ENCODE measurements at regions not wholly inside any gene's neighbourhood (a gene's known extent, or its start where the extent isn't known, plus 50 kb on each side); places are given as distances from the start of the nearest gene placed in this dataset.

DNA sequence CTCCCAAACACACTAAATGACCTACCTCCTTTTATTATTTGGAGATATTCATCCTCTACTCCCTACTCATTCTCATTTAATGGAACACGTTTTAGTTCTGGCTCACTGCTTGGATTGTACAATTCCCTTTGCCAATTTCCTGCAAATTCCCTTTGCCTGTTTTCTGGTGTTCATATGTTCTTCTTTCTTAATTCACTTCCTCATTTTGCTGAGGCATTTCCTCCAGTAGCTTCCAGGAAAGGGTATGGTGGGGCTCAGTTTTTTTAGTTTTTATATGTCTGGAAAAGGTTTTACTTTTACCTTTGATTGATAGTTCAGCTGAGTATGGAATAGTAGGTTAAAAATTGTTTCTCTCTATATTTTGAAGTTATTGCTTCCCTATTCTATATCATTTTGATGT, 143.6 kb upstream of the GOLIM4 start:
- Histone ChIP-seq H3K4me3 (ENCODE audit: control insufficient read depth in 2 of 3, extremely low read depth in 1 of 3, insufficient read depth in 2 of 3, low read depth in 1 of 3, low read length in 3 of 3) (no peak overlapping the region), H4K20me1 (ENCODE audit: control insufficient read depth, extremely low read depth, insufficient read depth, low read length) (no peaks in the 10 kb centered on the region), H3K9me1 (ENCODE audit: control insufficient read depth, extremely low read depth, insufficient read depth, low read length) (no peaks in the 10 kb centered on the region), H3K36me3 (ENCODE audit: control insufficient read depth in 2 of 2, extremely low read depth in 1 of 2, insufficient read depth in 2 of 2, low read length in 2 of 2) (no peaks in the 10 kb centered on the region), H3K27me3 (ENCODE audit: control insufficient read depth, extremely low read depth, insufficient read depth, low read length) (no peaks in the 10 kb centered on the region), H3K27ac (ENCODE audit: control insufficient read depth, insufficient read depth, low read length) (no peak overlapping the region), H2AFZ (ENCODE audit: control insufficient read depth, low read length) (no peak overlapping the region), H3K79me2 (ENCODE audit: control insufficient read depth, insufficient read depth, low read length) (no peaks in the 10 kb centered on the region), H3K9ac (ENCODE audit: control insufficient read depth, extremely low read depth, insufficient read depth, low read length) (no peak overlapping the region), H3K4me1 (ENCODE audit: control insufficient read depth, extremely low read depth, insufficient read depth, low read length) (no peaks in the 10 kb centered on the region), H3K9me3 (ENCODE audit: control insufficient read depth, low read depth, low read length) (no peaks in the 10 kb centered on the region), H3K4me2 (ENCODE audit: control insufficient read depth, extremely low read depth, insufficient read depth, low read depth, low read length) (no peak overlapping the region)
- TF ChIP-seq CTCF (optimal IDR thresholded peaks at IDR 0.05 in 1 of 3, IDR thresholded peaks at IDR 0.05 in 1 of 3, conservative IDR thresholded peaks at IDR 0.05 in 1 of 3; ENCODE audit: extremely low read depth in 1 of 3, insufficient read depth in 2 of 3, low read length in 3 of 3), result no peak
- no peak for TF ChIP-seq EZH2 (IDR thresholded peaks at IDR 0.05; ENCODE audit: low read length)
- DNase-seq (ENCODE audit: low read depth, low spot score) (no peak), FAIRE-seq (no peak)
- dilution Hi-C loops (cut with MboI; ENCODE audit: extremely low pct_ligation_motif_present, low sequenced_read_pairs), result no loop called here

DNA sequence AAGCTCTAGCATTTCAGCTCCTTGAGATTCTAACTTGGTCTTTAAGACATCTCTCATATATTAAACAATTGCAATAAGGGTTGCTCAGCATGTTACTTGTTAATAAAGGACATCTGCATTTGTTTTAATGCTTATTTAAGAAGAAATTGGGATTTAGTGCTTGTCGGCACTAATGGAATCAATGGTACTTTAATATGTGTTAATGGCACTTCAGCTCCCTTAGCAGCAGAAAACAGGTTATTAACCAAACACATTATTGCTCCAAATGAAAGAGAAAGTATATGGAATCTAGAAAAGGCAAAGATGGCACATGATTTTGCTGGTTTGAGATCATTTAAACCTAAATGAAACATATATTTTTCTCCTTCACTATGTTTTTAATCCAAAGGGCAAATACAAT, 137.3 kb upstream of the GOLIM4 start:
- dilution Hi-C loops (cut with MboI; ENCODE audit: extremely low pct_ligation_motif_present, low sequenced_read_pairs), result no loop called here
- Histone ChIP-seq H3K4me1 (ENCODE audit: control insufficient read depth, extremely low read depth, insufficient read depth, low read length) (no peaks in the 10 kb centered on the region), H3K27ac (ENCODE audit: control insufficient read depth, insufficient read depth, low read length) (no peak overlapping the region), H3K36me3 (ENCODE audit: control insufficient read depth in 2 of 2, extremely low read depth in 1 of 2, insufficient read depth in 2 of 2, low read length in 2 of 2) (no peaks in the 10 kb centered on the region), H3K4me2 (ENCODE audit: control insufficient read depth, extremely low read depth, insufficient read depth, low read depth, low read length) (no peak overlapping the region), H3K4me3 (ENCODE audit: control insufficient read depth in 2 of 3, extremely low read depth in 1 of 3, insufficient read depth in 2 of 3, low read depth in 1 of 3, low read length in 3 of 3) (no peak overlapping the region), H3K9me3 (ENCODE audit: control insufficient read depth, low read depth, low read length) (no peaks in the 10 kb centered on the region), H2AFZ (ENCODE audit: control insufficient read depth, low read length) (no peak overlapping the region), H3K9me1 (ENCODE audit: control insufficient read depth, extremely low read depth, insufficient read depth, low read length) (no peaks in the 10 kb centered on the region), H3K27me3 (ENCODE audit: control insufficient read depth, extremely low read depth, insufficient read depth, low read length) (no peaks in the 10 kb centered on the region), H3K9ac (ENCODE audit: control insufficient read depth, extremely low read depth, insufficient read depth, low read length) (no peak overlapping the region), H4K20me1 (ENCODE audit: control insufficient read depth, extremely low read depth, insufficient read depth, low read length) (no peaks in the 10 kb centered on the region), H3K79me2 (ENCODE audit: control insufficient read depth, insufficient read depth, low read length) (no peaks in the 10 kb centered on the region)
- TF ChIP-seq EZH2 (IDR thresholded peaks at IDR 0.05; ENCODE audit: low read length) (no peak), CTCF (optimal IDR thresholded peaks at IDR 0.05 in 1 of 3, IDR thresholded peaks at IDR 0.05 in 1 of 3, conservative IDR thresholded peaks at IDR 0.05 in 1 of 3; ENCODE audit: extremely low read depth in 1 of 3, insufficient read depth in 2 of 3, low read length in 3 of 3) (no peak)
- FAIRE-seq (no peak), DNase-seq (ENCODE audit: low read depth, low spot score) (no peak)

Data from keratinocyte (primary cell).